Ascending aorta (tissue), 2 donors: ENCODE measurements at regions not wholly inside any gene's neighbourhood (a gene's known extent, or its start where the extent isn't known, plus 50 kb on each side); places are given as distances from the start of the nearest gene placed in this dataset.

Experiments used
- DNase-seq, 2 donors: peaks; one replicate each; pipeline ENCODE4 v3.0.0-alpha.2; 2019; ENCODE audit warnings: low spot score in 2 of 2
- H3K27ac ChIP-seq, 2 donors: fragments of 200-600 bp; sonication (generic); one replicate each; pipeline ENCODE4 v1.5.1; 2016 to 2017; ENCODE audit warnings: mild to moderate bottlenecking in 1 of 2
- H3K27me3 ChIP-seq: fragments of 200-600 bp; sonication (generic); one replicate; pipeline ENCODE4 v1.5.1; 2017
- H3K36me3 ChIP-seq, 2 donors: fragments of 200-600 bp; sonication (generic); one replicate each; pipeline ENCODE4 v1.5.1; 2016
- H3K4me1 ChIP-seq, 2 donors: fragments of 200-600 bp; sonication (generic); one replicate each; pipeline ENCODE4 v1.5.1; 2016 to 2017; ENCODE audit warnings: mild to moderate bottlenecking in 1 of 2
- H3K4me3 ChIP-seq, 2 donors: fragments of 200-600 bp; sonication (generic); one replicate each; pipeline ENCODE4 v1.5.1; 2016 to 2017; ENCODE audit warnings: mild to moderate bottlenecking in 1 of 2
- H3K9me3 ChIP-seq, 2 donors: fragments of 200-600 bp; sonication (generic); one replicate each; pipeline ENCODE4 v1.5.1; 2016
- CTCF ChIP-seq, 3 experiments: fragments of 200-600 bp in 2 of 3; fragments of 450-650 bp in 1 of 3; sonication (generic) in 2 of 3; IDR thresholded peaks; one replicate each; pipeline ENCODE4 v1.5.1; 2016 to 2019; ENCODE audit warnings: antibody characterized with exemption in 3 of 3, mild to moderate bottlenecking in 1 of 3, moderate library complexity in 1 of 3
- intact Hi-C: fragments of 100-400 bp; cut with DNase I; formaldehyde crosslinking; loops from one replicate; pipeline ENCODE4 v1.15.1; 2023

GRCh38 chr7:121515630-121516401 lies 119.7 kb upstream of the FAM3C start:
- Histone ChIP-seq H3K4me3 (no peak overlapping the region), H3K4me1 (no peaks in the 10 kb centered on the region), H3K36me3 (no peaks in the 10 kb centered on the region), H3K9me3 (no peaks in the 10 kb centered on the region), H3K27me3 (no peaks in the 10 kb centered on the region), H3K27ac (no peak overlapping the region)
- intact Hi-C loops = no loop called here
- DNase-seq = no peak
- TF ChIP-seq CTCF (IDR thresholded peaks at IDR 0.05) = no peak

- no peaks in the 10 kb centered on the region for H3K9me3 ChIP-seq
- no peaks in the 10 kb centered on the region for H3K4me1 ChIP-seq
- H3K27ac ChIP-seq = no peak overlapping the region
- TF ChIP-seq CTCF (IDR thresholded peaks at IDR 0.05) = no peak
- no peaks in the 10 kb centered on the region for H3K36me3 ChIP-seq
- no peaks in the 10 kb centered on the region for H3K27me3 ChIP-seq
- H3K4me3 ChIP-seq = no peak overlapping the region
- no peak for DNase-seq
- intact Hi-C loops = no loop called here
Observed at GRCh38 chr7:121515229-121515628, 119.1 kb upstream of the FAM3C start.

GRCh38 chr7:121513105-121513504 lies 117.0 kb upstream of the FAM3C start:
- Histone ChIP-seq H3K27ac (no peak overlapping the region), H3K4me1 (no peaks in the 10 kb centered on the region), H3K4me3 (no peak overlapping the region), H3K27me3 (no peaks in the 10 kb centered on the region), H3K9me3 (peaks cover 0 to 7% of the 10 kb centered on the region in 2 donors), H3K36me3 (no peaks in the 10 kb centered on the region)
- DNase-seq = no peak
- TF ChIP-seq CTCF (IDR thresholded peaks at IDR 0.05) = no peak
- intact Hi-C loops = no loop called here

- intact Hi-C loops = no loop called here
- DNase-seq = no peak
- TF ChIP-seq CTCF (IDR thresholded peaks at IDR 0.05) = no peak
- H3K27me3 ChIP-seq = no peaks in the 10 kb centered on the region
- H3K9me3 ChIP-seq = peaks cover 4 to 9% of the 10 kb centered on the region in 2 donors
- H3K27ac ChIP-seq = no peak overlapping the region
- no peak overlapping the region for H3K4me3 ChIP-seq
- H3K4me1 ChIP-seq = no peaks in the 10 kb centered on the region
- H3K36me3 ChIP-seq = no peaks in the 10 kb centered on the region
Observed at GRCh38 chr7:121510858-121511482, 114.9 kb upstream of the FAM3C start.

GRCh38 chr7:121510302-121510701 lies 114.2 kb upstream of the FAM3C start:
- no peak for DNase-seq
- Histone ChIP-seq H3K4me3 (no peak overlapping the region), H3K4me1 (no peaks in the 10 kb centered on the region), H3K27me3 (no peaks in the 10 kb centered on the region), H3K27ac (no peak overlapping the region), H3K36me3 (no peaks in the 10 kb centered on the region), H3K9me3 (peaks cover 4 to 15% of the 10 kb centered on the region in 2 donors)
- TF ChIP-seq CTCF (IDR thresholded peaks at IDR 0.05) = no peak
- intact Hi-C loops = no loop called here
